KMS-11 (cell line): ENCODE measurements at regions not wholly inside any gene's neighbourhood (a gene's known extent, or its start where the extent isn't known, plus 50 kb on each side); places are given as distances from the start of the nearest gene placed in this dataset.

Experiments used
- H2AFZ ChIP-seq: fragments of 200-600 bp; sonication (generic); 2 replicates; pipeline ENCODE4 v1.6.1; 2016; ENCODE audit warnings: antibody characterized with exemption, mixed run types, low read depth
- H3K27ac ChIP-seq: fragments of 200-600 bp; sonication (generic); 2 replicates; pipeline ENCODE4 v1.6.1; 2016; ENCODE audit warnings: mild to moderate bottlenecking, mixed run types
- H3K27me3 ChIP-seq: fragments of 200-600 bp; sonication (generic); 2 replicates; pipeline ENCODE4 v1.6.1; 2017; ENCODE audit warnings: mild to moderate bottlenecking, low read depth, mixed run types, moderate library complexity; ENCODE audit not compliant: insufficient read depth
- H3K36me3 ChIP-seq: fragments of 200-600 bp; sonication (generic); 2 replicates; pipeline ENCODE4 v1.6.1; 2017; ENCODE audit warnings: mild to moderate bottlenecking, mixed run types; ENCODE audit not compliant: insufficient read depth
- H3K4me1 ChIP-seq: fragments of 200-600 bp; sonication (generic); 2 replicates; pipeline ENCODE4 v1.6.1; 2016; ENCODE audit warnings: mild to moderate bottlenecking, low read depth, mixed run types; ENCODE audit not compliant: poor library complexity, severe bottlenecking
- H3K4me2 ChIP-seq: fragments of 200-600 bp; sonication (generic); 2 replicates; pipeline ENCODE4 v1.7.0; 2016; ENCODE audit warnings: mild to moderate bottlenecking, mixed run types
- H3K4me3 ChIP-seq: fragments of 200-600 bp; sonication (generic); IDR thresholded peaks from 2 replicates; pipeline ENCODE4 v1.6.1; 2017; ENCODE audit warnings: low read depth, low read length, mixed read lengths; ENCODE audit not compliant: insufficient read depth
- H3K79me2 ChIP-seq: fragments of 200-600 bp; sonication (generic); 2 replicates; pipeline ENCODE4 v1.6.1; 2016; ENCODE audit warnings: low read depth, mixed run types; ENCODE audit not compliant: insufficient read depth
- H3K9ac ChIP-seq: fragments of 200-600 bp; sonication (generic); 2 replicates; pipeline ENCODE4 v1.6.1; 2016; ENCODE audit warnings: mild to moderate bottlenecking, mixed run types
- H4K20me1 ChIP-seq: fragments of 200-600 bp; sonication (generic); 2 replicates; pipeline ENCODE4 v1.6.1; 2016; ENCODE audit warnings: mild to moderate bottlenecking, mixed run types; ENCODE audit not compliant: insufficient read depth
- TF ChIP-seq, protein P1 (sequence below): fragments of 200-600 bp; sonication (generic); conservative IDR thresholded peaks from 2 replicates; pipeline ENCODE4 v1.6.1; 2017; ENCODE audit warnings: low read depth, mild to moderate bottlenecking, antibody characterized with exemption, low read length, moderate library complexity, mixed read lengths

DNA sequence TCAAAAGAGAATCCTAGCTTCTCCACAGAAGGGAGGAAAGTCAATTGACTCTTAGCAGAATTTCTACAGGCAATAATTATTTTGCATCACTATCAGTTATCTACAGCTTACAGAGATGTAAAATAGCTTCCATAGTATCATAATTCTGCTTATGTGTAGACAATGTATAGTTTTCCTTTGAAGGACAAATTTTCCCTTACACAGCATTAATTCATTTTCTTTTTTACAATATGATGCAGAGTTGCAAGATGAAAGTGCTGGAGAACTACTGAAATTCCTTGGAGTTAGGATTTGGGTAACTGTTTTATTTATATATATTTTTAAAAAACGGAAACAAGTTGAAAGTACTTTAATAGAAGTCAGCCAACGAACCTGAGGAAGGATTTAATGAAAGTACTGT, 111.0 kb upstream of the CPHXL start:
- no peaks in the 10 kb centered on the region for H4K20me1 ChIP-seq
- H3K9ac ChIP-seq, result no peak overlapping the region
- H3K36me3 ChIP-seq, result no peaks in the 10 kb centered on the region
- H3K27ac ChIP-seq, result no peak overlapping the region
- TF ChIP-seq, protein P1, sequence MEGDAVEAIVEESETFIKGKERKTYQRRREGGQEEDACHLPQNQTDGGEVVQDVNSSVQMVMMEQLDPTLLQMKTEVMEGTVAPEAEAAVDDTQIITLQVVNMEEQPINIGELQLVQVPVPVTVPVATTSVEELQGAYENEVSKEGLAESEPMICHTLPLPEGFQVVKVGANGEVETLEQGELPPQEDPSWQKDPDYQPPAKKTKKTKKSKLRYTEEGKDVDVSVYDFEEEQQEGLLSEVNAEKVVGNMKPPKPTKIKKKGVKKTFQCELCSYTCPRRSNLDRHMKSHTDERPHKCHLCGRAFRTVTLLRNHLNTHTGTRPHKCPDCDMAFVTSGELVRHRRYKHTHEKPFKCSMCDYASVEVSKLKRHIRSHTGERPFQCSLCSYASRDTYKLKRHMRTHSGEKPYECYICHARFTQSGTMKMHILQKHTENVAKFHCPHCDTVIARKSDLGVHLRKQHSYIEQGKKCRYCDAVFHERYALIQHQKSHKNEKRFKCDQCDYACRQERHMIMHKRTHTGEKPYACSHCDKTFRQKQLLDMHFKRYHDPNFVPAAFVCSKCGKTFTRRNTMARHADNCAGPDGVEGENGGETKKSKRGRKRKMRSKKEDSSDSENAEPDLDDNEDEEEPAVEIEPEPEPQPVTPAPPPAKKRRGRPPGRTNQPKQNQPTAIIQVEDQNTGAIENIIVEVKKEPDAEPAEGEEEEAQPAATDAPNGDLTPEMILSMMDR, result no peak
- H3K79me2 ChIP-seq, result no peaks in the 10 kb centered on the region
- H3K4me3 ChIP-seq, result no peak overlapping the region
- no peaks in the 10 kb centered on the region for H3K4me1 ChIP-seq
- no peak overlapping the region for H2AFZ ChIP-seq
- H3K4me2 ChIP-seq, result no peak overlapping the region
- no peaks in the 10 kb centered on the region for H3K27me3 ChIP-seq

DNA sequence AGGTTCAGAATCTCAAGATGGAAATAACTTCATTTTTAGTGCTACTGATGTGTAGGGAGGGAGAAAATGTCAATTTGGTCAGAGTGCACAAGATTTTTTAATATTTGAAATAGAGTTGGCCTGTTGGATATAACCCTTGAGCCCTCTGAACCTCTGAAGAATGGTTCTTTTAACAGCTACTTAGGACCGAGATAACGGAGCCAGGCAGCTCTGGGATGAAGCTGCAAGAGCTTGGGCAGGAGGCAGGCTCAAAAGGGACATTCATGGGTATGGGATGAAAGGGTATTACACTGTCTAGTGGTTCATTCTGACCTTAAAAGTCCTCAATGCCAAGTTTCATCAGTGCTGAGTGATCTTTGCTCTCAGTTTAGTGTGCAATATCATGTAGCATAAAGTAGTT, 111.4 kb upstream of the CPHXL start:
- no peak overlapping the region for H3K9ac ChIP-seq
- H3K27me3 ChIP-seq, result no peaks in the 10 kb centered on the region
- no peaks in the 10 kb centered on the region for H3K36me3 ChIP-seq
- H2AFZ ChIP-seq, result no peak overlapping the region
- H3K4me2 ChIP-seq, result no peak overlapping the region
- TF ChIP-seq, protein P1, result no peak
- no peaks in the 10 kb centered on the region for H3K79me2 ChIP-seq
- no peaks in the 10 kb centered on the region for H4K20me1 ChIP-seq
- no peaks in the 10 kb centered on the region for H3K4me1 ChIP-seq
- H3K4me3 ChIP-seq, result no peak overlapping the region
- H3K27ac ChIP-seq, result no peak overlapping the region

DNA sequence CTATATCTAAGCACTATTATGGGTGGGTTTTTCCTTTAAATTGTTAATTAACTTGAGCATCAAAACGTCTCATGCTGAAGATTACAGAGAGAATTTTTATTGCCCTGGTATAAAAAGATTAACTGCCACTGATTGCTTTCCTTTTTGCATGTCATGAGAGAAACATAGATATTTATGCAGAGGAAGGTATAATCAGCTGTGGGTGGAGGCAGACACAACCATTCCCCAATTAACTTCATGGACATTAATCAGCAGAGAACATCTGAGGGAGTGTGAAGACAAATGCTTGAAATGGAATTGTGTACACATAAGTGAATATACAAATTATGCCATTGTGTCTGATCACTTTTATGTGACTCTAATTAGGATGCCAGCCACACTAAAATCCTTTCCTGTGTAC, 115.2 kb upstream of the CPHXL start:
- TF ChIP-seq, protein P1, result no peak
- no peaks in the 10 kb centered on the region for H3K4me1 ChIP-seq
- no peaks in the 10 kb centered on the region for H4K20me1 ChIP-seq
- no peak overlapping the region for H2AFZ ChIP-seq
- no peak overlapping the region for H3K4me3 ChIP-seq
- no peak overlapping the region for H3K4me2 ChIP-seq
- H3K27me3 ChIP-seq, result no peaks in the 10 kb centered on the region
- H3K79me2 ChIP-seq, result no peaks in the 10 kb centered on the region
- H3K36me3 ChIP-seq, result no peaks in the 10 kb centered on the region
- no peak overlapping the region for H3K9ac ChIP-seq
- H3K27ac ChIP-seq, result no peak overlapping the region

DNA sequence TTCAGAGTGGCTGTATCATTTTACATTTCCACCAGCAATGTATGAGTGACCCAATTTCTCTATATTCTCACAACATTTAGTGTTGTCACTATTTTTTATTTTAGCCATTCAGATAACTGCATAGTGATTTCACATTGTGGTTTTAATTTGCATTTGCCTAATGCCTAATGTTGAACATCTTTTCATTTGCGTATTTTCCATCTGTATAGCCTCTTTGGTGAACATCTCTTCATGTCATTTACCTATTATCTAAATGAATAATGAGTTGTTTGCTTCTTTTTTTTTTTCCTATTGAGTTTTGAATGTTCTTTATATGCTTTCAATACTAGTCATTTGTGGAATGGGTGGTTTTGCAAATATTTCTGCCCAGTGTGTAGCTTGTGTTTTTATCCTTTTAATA, 120.9 kb upstream of the CPHXL start:
- Histone ChIP-seq H3K27ac (no peak overlapping the region), H3K36me3 (no peaks in the 10 kb centered on the region), H4K20me1 (no peaks in the 10 kb centered on the region), H2AFZ (no peak overlapping the region), H3K4me2 (no peak overlapping the region), H3K79me2 (no peaks in the 10 kb centered on the region), H3K4me3 (no peak overlapping the region), H3K27me3 (no peaks in the 10 kb centered on the region), H3K4me1 (no peaks in the 10 kb centered on the region), H3K9ac (no peak overlapping the region)
- TF ChIP-seq, protein P1, result no peak

DNA sequence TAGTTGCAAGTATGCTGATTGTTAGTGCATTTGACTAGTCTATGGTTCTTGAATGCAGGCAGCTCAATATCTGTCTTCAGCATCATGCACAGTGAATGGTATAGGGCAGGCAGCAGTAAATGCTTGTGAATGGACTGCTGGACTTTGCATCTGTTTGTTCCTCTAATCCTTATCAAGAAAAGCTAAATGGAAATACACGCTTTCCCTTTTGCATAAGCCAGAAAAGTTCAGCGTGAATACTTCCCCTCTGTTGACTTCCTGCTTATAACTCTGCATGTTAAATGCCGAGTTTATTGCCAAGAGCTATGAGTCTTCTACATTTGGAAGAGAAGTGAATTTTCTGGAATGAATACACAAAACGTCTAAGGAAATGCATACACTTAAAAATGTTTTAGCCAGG, 127.9 kb upstream of the CPHXL start:
- Histone ChIP-seq H2AFZ (no peak overlapping the region), H3K36me3 (no peaks in the 10 kb centered on the region), H4K20me1 (no peaks in the 10 kb centered on the region), H3K27ac (no peak overlapping the region), H3K4me1 (no peaks in the 10 kb centered on the region), H3K79me2 (no peaks in the 10 kb centered on the region), H3K4me3 (no peak overlapping the region), H3K27me3 (no peaks in the 10 kb centered on the region), H3K4me2 (no peak overlapping the region), H3K9ac (no peak overlapping the region)
- TF ChIP-seq, protein P1, result no peak
